ENCODE measurements at regions not wholly inside any gene's neighbourhood (a gene's known extent, or its start where the extent isn't known, plus 50 kb on each side); places are given as distances from the start of the nearest gene placed in this dataset.

DNA sequence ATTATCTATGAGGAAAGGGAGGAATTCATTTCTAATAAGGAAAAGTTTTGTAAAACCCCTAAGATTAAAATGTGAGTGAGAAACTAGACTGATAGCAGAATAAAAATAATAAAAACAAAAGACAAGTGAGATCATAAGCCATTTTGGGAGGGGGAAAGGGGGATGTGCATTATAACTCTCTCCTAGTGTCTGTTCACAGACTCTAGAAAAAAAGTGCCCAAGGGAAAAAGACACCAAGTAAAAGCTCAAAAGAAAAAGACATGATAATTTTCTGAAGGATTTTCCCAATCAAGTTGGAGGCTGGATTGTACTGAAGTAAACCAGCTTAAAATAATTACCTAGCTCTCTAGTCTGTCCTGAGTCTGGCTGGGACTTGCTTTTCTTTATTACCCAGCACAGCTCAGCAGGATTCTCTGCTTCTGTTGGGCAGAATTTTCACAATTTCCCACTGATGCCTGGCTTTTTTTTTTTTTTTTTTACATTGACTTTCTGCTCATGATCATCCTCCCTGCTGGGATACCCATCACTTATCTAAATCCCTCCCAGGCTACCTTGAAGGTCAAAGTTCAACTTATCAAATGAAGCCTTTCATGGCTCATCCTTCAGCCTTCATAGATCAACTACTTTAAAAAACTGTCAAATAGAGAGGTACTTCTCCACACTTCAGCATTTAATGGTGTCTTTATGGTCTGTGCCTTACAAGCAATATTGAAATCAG is 124.2 kb upstream of the KCNJ16 start:
- TF ChIP-seq, protein P1, sequence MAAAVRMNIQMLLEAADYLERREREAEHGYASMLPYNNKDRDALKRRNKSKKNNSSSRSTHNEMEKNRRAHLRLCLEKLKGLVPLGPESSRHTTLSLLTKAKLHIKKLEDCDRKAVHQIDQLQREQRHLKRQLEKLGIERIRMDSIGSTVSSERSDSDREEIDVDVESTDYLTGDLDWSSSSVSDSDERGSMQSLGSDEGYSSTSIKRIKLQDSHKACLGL (CRISPR knock-in tag; IDR thresholded peaks at IDR 0.05; ENCODE audit: borderline replicate concordance, poor library complexity, severe bottlenecking) = no peak
- TF ChIP-seq, protein P2, sequence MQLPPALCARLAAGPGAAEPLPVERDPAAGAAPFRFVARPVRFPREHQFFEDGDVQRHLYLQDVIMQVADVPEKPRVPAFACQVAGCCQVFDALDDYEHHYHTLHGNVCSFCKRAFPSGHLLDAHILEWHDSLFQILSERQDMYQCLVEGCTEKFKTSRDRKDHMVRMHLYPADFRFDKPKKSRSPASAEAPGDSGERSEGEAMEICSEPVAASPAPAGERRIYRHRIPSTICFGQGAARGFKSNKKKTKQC (CRISPR knock-in tag; IDR thresholded peaks at IDR 0.05) = no peak
- TF ChIP-seq, protein P3, sequence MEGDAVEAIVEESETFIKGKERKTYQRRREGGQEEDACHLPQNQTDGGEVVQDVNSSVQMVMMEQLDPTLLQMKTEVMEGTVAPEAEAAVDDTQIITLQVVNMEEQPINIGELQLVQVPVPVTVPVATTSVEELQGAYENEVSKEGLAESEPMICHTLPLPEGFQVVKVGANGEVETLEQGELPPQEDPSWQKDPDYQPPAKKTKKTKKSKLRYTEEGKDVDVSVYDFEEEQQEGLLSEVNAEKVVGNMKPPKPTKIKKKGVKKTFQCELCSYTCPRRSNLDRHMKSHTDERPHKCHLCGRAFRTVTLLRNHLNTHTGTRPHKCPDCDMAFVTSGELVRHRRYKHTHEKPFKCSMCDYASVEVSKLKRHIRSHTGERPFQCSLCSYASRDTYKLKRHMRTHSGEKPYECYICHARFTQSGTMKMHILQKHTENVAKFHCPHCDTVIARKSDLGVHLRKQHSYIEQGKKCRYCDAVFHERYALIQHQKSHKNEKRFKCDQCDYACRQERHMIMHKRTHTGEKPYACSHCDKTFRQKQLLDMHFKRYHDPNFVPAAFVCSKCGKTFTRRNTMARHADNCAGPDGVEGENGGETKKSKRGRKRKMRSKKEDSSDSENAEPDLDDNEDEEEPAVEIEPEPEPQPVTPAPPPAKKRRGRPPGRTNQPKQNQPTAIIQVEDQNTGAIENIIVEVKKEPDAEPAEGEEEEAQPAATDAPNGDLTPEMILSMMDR (IDR thresholded peaks at IDR 0.05 in 2 of 3, conservative IDR thresholded peaks at IDR 0.05 in 1 of 3; ENCODE audit: insufficient read depth in 2 of 3, low read depth in 1 of 3, low read length in 3 of 3) = no peak
- TF ChIP-seq, protein P4, sequence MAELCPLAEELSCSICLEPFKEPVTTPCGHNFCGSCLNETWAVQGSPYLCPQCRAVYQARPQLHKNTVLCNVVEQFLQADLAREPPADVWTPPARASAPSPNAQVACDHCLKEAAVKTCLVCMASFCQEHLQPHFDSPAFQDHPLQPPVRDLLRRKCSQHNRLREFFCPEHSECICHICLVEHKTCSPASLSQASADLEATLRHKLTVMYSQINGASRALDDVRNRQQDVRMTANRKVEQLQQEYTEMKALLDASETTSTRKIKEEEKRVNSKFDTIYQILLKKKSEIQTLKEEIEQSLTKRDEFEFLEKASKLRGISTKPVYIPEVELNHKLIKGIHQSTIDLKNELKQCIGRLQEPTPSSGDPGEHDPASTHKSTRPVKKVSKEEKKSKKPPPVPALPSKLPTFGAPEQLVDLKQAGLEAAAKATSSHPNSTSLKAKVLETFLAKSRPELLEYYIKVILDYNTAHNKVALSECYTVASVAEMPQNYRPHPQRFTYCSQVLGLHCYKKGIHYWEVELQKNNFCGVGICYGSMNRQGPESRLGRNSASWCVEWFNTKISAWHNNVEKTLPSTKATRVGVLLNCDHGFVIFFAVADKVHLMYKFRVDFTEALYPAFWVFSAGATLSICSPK (IDR thresholded peaks at IDR 0.05; ENCODE audit: borderline replicate concordance) = no peak
- TF ChIP-seq, protein P5, sequence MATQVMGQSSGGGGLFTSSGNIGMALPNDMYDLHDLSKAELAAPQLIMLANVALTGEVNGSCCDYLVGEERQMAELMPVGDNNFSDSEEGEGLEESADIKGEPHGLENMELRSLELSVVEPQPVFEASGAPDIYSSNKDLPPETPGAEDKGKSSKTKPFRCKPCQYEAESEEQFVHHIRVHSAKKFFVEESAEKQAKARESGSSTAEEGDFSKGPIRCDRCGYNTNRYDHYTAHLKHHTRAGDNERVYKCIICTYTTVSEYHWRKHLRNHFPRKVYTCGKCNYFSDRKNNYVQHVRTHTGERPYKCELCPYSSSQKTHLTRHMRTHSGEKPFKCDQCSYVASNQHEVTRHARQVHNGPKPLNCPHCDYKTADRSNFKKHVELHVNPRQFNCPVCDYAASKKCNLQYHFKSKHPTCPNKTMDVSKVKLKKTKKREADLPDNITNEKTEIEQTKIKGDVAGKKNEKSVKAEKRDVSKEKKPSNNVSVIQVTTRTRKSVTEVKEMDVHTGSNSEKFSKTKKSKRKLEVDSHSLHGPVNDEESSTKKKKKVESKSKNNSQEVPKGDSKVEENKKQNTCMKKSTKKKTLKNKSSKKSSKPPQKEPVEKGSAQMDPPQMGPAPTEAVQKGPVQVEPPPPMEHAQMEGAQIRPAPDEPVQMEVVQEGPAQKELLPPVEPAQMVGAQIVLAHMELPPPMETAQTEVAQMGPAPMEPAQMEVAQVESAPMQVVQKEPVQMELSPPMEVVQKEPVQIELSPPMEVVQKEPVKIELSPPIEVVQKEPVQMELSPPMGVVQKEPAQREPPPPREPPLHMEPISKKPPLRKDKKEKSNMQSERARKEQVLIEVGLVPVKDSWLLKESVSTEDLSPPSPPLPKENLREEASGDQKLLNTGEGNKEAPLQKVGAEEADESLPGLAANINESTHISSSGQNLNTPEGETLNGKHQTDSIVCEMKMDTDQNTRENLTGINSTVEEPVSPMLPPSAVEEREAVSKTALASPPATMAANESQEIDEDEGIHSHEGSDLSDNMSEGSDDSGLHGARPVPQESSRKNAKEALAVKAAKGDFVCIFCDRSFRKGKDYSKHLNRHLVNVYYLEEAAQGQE (IDR thresholded peaks at IDR 0.05; ENCODE audit: borderline replicate concordance) = no peak
- TF ChIP-seq, protein P5 (CRISPR knock-in tag; IDR thresholded peaks at IDR 0.05; ENCODE audit: low read depth) = no peak
- TF ChIP-seq TAF1 (IDR thresholded peaks at IDR 0.05; ENCODE audit: control insufficient read depth, extremely low read depth, insufficient read depth, low read length, severe bottlenecking) (no peak), RCOR1 (IDR thresholded peaks at IDR 0.05; ENCODE audit: borderline replicate concordance in 1 of 2, low read depth in 2 of 2, low read length in 2 of 2) (no peak), ARHGAP35 (IDR thresholded peaks at IDR 0.05; ENCODE audit: partially characterized antibody) (no peak)

Measured in K562 (cell line).